ENCODE measurements at regions not wholly inside any gene's neighbourhood (a gene's known extent, or its start where the extent isn't known, plus 50 kb on each side); places are given as distances from the start of the nearest gene placed in this dataset.

DNA sequence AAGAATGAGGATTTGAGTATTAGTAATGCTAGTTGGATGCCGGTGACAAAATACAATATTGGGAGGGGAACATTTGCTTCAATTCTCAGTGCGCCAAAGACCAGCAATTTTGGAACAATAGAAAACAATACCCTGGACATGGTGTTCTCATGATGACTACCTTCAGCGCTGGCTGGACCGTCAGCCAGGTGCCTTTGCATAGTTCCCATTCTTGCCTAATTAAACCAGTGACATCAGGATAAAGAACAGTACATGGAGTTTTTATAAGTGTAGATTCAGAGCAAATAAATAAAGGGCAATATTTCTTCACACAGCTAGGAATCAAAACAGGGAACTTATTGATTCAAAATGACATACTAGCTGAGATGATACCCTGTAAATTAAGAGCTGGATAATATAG lies 404.8 kb upstream of the RORA start:
- DNase-seq (ENCODE audit: low read depth), result no peak

DNA sequence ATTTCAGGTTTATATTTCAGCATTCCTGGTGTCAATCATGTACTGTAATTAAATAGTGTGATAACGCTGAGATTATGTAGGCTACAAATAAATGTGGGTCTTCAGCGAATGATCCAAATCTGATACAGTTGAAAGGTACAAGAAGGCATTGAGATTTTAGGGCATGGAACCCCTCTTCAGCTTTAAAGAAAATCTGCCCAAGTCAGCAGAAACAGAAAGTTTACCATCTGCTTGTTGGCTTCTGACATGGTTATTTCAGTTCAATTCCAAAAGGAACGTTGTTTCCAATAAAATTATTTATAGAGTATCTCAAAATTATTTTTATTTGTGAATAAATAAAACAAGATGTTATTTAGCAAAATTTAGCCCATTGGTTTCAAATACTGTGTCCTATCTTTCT lies 400.2 kb upstream of the RORA start:
- DNase-seq (ENCODE audit: low read depth), result no peak

DNA sequence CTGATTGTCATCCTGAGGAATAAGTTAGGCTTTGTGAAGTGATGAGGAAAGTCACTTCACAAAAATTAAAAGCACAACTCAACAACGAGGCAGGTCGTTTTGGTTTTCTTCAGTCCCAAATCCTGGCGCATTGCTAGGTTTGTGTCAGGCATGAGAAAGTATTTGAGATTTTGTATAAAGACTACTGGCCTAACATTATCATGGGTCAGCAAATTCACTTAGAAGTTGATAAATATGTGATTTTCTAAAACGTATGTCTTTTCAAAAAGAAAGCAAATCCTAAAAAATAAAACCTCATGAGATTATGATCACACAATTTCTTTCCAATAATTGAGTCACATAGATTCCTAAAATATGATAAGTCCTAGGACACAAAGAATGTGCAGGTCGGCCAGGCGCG lies 395.8 kb upstream of the RORA start:
- no peak for DNase-seq (ENCODE audit: low read depth)

DNA sequence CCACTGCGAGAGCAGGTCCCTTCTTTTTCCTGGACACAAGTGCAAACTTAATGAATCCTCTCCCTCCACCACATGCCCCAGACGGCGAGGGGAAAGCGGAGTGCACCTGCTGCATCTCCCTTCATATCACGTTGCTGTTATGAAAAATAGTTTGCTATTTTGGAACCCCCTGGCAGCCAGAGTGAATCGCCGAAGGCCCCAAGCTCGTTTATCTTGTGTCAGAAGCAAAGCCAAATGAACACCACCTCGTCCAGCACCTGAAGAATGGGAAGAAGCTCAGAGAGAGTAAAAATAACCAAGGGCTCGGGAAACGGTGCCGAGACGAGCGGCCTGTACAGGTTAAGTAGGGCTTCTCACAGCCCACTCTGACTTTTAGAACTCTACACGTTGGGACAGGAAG lies 394.6 kb upstream of the RORA start:
- DNase-seq (ENCODE audit: low read depth), result no peak

DNA sequence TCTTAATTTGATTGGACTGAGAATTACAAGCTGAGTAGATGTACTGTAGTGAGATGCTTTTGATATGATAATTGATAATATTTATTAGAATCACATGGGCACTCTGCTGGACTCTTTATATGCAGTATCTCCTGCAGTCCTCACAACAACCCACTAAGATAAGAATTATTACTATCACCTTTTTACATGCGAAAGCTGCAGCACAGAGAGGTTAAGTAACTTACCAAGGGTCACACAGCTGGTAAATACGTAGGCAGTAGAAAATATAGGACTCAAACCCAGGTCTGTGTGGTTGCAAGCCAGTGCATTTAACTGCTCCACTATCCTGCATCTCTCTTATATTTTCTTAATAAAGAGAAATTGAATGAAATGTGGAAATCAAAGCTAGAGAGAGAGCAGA lies 392.8 kb upstream of the RORA start:
- no peak for DNase-seq (ENCODE audit: low read depth)

DNA sequence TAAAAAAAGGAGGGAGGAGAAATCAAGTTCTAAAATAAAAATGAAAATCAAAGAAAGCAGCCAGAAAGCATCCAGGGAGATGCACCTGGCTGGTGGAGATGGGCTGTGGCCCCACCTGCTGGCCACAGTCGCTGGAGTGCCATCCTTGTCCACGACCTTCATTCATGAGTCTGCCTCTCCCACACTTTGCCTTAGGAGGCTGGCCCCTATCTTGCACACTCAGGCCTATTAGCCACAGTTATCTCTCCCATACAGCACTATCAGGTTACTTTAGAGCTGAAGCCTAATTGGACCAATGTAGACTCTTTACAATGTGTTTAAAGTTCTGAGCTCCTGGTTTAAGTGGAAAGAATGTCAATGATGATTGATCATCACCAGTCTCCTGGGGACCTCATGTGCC lies 392.0 kb upstream of the RORA start:
- no peak for DNase-seq (ENCODE audit: low read depth)

DNA sequence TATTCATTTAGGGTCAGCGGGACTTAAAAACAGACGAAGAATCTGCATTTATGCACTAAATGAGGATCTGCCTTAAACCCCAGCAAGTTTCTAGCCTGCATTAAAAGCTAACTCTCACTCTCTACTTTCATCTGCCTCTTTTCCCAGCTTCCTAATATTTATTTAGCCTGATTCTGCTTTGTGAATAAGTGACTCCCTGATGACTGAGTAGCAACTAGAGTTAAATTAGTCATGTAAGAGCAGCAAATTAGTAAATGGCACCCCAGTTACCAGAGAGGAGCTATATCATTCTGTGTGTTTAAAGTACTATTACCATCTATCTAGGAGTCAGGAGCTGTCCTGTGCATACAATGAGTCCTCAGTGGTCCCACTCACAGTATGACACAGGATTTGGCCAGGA lies 391.0 kb upstream of the RORA start:
- no peak for DNase-seq (ENCODE audit: low read depth)

DNA sequence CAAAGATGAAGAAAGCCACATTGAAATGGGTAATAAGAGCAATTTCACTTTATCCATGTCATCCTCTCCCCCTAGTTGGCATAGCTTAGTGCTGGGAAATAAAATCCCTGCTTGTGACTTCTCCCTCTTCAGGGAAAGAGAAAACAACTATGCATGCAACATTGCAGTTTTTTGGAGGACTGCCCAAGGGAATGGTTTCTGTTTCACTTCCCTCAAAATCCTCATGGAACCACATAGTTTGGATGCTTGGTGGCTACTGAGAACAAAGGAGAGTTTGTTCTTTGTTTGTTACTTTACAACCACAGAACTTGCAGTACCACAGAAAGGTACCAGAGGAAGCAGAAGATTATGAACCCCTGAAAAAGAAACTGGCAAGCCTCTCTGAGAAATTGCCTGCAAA lies 384.6 kb upstream of the RORA start:
- no peak for DNase-seq (ENCODE audit: low read depth)

DNA sequence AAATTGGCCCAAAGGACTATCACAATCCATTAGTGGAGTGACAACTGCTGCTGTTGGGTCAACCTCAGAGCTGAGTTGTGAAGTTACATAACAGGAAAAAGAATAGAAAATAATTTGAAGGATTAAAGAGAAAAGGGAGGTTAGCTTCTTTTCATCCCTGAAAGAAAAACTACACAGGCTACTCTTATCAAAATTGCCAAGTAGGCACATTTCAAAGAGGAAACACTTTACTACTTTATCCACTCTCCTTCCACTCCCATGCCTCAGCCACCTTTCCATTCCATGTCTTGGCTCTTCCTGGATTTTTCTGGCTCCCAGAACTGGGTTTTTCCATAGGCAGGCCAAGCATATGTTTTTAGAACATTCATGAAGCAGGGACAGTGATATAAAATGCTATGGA lies 384.0 kb upstream of the RORA start:
- no peak for DNase-seq (ENCODE audit: low read depth)

DNA sequence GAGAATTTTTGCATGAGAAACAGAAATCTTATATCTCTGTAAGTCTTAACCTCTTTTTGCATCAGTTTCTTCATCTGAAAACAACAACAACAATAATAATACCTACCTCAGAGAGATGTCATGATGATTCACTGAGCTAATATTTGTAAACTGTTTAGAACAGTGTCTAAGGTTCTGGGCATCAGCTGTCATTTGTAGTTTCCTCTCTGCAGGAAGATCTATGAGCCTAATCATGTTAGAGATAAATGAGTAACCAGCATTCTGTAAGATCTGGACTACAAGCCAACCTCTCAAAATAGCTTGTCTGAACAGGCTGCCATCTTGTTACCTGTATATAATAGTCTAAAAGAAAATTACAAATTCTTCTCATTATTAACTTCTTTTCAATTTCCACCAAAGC lies 383.0 kb upstream of the RORA start:
- no peak for DNase-seq (ENCODE audit: low read depth)

DNA sequence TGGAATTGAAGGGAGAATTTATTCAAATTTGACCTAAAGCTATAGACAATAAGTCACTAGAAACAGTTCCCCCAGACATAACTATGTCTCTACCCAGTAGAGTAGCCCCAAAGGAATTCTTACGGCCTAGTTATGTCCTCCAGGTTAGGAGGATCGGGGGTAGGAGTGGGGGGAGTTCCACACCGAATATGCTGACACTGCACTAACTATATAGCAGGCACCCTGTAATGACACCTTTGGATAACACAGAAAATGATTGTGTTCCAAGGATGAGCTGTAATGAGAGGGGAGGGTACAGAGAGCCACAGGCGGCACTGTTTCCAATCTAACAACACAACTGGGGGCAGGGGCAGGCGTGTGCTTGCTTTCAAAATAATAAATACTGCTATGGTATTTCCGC lies 376.2 kb upstream of the RORA start:
- DNase-seq (ENCODE audit: low read depth), result no peak

DNA sequence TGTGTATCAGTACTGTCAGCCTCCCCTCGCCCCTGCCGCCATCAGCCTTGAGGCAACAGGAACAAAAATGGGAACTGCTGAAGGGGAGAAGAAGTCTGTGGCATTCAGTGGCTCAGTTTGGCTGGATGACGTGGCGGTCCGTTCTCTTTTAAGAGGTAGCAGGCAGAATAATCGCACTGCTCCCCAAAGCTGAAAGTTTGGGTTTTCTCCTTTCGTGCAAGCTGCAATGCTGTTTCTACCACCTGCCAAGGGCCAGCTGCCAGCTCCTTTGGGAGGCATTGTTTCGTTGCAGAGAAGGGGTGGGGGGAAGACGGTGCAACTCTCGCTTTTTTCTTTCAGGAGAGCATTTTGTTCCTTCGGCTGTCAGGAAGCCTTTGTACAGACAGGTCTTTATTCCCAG lies 369.6 kb upstream of the RORA start:
- DNase-seq (ENCODE audit: low read depth), result no peak

DNA sequence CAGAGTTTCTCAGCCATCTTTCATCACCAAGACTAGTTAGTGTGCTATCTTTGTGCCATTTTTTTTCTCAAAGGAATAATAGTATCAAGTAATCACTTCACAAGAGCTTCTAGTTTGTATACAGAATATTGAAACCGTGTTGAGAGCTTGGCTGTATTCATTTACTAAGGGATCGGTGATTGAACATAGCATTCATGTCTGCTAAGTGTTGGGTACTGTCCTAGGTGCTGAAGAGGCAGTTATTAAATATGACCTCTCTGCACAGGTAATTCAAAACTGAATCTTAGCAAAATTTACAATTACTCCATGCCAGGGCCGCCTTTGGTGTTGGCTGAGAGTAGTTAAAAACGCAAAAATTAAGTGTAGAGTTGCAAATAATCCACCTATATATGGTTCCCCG lies 355.3 kb upstream of the RORA start:
- DNase-seq (ENCODE audit: low read depth), result no peak

DNA sequence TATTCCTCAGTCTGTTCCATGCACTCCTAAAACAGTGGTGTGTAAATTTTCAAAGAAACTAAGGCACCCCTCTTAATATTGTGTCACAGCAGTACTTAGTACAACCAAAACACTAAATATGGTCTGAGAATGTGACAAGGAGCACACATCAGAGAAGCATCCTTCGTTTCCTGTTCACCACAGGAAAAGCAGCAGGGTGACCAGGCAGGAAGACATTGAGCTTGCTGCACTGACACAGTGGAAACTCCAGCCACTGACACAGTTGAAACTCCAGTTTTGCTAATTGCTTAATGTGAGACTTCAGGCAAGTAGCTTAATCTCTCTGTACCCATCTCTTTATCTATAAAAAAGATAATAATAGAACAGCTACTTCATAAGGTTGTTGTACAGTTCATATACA lies 353.0 kb upstream of the RORA start:
- no peak for DNase-seq (ENCODE audit: low read depth)

DNA sequence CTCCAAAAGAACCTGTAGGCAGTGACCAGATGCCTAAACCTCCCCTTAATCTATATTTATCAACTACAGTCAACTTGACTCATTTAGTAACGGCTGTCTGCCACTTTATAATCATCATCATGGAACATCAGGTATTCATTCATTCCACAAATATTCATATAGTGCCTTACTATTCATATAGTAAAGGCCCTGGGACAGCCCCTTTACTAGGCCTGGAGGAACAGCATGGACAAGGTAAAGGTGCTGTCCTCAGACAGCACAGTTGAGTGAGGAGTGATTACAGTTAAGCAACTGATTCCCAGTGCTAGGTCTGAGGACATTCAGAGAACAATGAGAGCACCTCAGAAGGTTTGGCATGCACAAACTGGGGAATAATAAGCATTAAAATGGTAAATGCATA lies 346.5 kb upstream of the RORA start:
- no peak for DNase-seq (ENCODE audit: low read depth)

DNA sequence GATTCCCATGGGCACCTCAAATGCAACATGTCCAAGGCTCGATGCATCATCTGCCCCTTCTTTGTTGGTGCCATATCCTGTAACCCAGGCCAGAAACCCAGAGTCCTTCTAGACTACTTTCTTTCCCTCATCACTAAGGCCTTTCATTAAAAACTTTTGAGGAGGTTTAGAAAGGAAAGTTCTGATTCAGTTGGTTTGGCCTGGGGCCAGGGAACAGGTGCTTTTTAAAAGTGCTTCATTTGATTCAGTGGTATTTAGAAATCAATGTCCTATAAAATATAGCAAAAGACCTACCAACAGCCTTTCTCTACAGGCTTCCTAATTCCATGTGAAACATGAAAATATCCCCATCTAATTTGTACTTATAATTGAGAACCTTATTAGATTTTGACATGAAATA lies 341.9 kb upstream of the RORA start:
- DNase-seq (ENCODE audit: low read depth), result no peak

DNA sequence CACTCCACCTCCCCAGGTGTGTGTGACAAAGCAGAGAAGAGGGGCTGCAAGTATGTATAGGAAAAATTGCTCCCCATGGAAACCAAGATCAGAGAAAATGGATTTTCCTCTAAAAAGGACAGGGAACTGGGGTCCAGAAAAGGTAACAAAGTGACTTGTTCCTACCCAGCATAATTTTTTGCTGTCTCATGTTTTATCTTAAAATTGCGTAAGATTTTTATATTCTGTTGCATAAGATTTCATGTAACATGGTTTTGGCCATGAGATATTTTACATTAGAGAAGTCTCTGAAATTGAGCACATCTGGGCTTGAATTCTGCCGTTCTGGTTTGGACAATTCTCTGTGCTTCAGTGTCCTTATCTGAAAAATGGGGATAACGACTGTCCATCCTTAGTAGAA lies 335.7 kb upstream of the RORA start:
- no peak for DNase-seq (ENCODE audit: low read depth)

DNA sequence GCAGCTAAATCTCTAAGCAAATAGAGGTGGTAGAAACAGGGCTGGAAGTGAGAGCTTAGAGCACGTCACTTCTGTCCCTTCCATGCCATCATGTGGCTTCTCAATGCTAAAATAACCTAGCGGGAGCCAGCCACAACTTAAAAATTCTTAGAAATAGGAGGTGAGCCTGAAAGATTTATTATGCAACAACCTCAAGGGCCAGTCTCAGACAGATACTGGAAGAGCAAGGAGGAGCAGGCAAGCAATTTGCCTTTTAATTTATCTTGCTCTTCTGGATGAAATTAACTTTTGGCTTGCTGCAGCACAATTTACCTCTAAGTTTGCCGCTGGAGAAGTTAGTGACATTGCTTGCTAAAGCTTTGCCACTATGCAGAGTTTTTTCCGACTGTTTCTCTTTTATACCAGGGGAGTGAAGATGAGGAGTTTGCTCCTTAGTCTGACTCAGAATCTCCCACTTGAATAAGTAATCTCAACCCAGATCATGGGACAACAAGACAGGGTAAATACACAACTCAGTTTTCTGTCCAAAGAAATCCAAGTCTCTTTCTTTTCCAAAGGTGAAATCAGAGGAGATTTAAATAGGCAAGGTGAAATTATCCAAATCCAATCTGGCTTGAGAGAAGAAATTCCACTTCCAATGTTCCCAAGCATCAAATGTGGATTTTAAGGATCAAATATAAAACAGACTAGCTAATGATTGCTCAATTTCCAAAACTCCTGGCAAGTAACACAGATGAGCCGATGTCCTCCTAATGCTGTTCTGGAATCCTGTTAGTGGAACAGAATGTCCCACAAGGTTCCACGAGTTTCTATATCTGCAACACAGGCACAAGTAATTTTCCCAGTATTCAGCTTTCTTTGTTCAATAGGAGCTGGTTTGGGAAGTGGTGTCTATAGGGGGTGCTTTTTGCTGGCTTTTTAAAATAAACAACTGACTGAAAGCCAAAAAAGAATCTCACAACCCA lies 329.4 kb upstream of the RORA start:
- peak; percentile 8 for DNase-seq (ENCODE audit: low read depth)

DNA sequence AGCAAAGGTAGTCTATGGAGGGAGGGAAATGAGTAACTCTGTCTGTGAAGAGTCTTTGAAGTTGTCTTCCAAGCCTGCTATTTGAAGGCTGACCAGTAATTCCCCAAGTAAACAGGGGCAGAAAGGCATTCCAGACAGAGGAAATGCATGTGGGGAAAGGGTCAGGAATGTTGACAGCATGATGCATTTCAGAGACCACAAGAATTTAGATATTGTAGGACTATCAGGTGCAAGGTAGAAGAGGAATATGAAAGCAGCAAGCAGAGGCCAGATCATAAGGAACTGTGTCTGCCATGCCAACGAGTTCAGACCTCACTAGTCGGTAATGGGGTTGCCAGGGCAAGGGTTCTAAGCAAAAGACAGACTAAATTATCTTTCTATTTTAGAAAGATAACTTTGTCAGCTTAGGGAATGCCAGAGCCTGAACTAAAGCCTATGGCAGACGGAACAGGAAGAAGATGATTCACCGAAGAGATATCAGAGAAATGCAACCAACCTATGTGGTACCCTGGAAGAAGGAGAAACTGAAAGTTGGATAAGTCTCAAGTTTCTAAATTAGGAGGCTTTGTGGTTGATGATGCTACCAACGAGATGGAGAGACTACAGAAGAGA lies 327.0 kb upstream of the RORA start:
- no peak for DNase-seq (ENCODE audit: low read depth)

DNA sequence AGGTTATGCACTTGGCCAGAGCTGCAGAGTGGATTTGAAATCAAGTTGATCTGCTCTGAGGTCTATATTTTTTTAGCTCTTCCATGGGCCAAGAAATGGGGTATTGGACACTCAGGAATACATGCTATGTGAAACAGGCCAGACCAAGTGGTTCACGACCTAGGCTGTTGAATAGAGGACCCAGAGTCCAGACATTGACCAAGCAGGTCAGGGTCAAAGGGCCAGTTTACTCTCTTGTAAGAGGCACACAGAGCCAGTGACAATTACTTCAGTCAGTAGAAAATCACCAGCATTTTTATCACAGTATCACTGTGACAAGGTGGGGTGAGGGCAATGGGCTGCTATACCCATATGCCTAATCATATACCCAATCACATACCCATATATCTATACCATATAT lies 320.6 kb upstream of the RORA start:
- no peak for DNase-seq (ENCODE audit: low read depth)

DNA sequence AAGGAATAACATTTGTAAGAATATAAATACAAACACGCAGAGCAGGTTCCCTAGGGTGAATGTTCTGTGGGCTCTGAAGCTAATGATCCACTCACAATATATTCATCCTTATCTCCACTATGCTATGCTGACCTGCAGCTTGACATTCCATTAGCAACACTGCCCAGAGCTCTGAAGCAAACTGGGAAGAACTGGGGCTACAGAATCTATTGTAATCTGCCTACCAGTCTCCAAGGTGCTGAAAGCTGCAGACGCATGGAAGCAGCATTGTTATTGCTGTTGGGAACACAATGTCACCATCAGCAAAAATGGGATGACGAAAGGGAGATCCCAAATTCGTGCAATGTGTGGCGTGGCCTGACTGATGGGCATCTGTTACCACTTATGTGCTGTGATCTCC lies 316.7 kb upstream of the RORA start:
- no peak for DNase-seq (ENCODE audit: low read depth)

DNA sequence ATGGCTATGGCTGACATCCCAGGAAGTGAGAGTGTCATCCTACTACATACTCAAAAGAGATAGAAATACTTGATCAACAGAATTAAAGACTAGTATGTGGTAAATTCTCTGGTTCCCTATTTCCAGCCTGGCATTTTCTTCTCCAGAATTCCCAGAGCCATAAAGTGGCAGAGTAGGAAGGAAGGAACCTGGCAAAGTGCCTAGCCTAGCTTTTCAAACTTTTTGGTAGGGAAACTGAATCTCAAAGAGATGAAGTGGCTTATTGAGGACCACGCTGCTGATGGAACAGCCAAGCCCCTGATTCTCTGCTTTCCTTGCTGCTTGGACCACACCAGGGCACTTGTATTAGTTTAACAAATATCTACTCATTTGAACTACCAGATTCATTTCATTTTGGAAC lies 312.4 kb upstream of the RORA start:
- no peak for DNase-seq (ENCODE audit: low read depth)

DNA sequence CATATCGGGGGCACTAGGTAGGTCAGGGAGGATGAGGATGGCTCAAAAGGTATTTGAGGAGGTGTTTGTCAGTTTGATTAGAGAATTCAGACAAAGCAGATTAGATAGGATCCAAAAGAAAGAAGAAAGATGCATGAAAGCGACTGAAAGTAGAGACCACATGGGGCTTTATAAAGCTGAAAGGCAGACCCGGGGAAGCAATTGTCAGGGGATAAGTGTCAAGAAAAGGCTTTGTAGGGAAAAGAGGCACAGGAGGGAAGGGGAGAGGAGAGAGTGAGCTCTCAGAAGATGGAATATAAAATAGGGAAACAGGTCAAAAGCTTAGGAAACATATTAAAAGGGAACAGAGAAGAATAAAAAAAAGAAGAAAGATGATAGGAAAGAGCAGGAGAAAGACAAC lies 308.2 kb upstream of the RORA start:
- DNase-seq (ENCODE audit: low read depth), result no peak

DNA sequence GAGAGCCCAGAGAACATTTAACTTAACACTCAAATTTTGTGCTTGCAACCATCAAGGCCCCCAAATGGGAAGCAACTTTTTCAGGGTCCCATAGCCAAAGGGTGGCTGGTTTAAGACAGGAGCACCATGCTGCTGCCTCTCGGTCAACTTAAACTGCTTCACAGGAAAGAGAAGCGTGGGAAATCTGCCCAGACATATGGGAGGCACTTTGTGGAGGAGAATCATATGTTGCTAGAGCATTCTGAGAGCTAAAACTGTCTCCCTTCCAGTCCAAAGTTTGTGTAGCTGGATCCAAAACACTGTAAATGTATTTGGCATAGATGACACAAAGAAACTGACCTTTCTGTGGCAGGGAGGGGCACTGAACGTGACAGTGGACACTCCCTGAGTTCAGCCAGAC lies 305.9 kb upstream of the RORA start:
- DNase-seq (ENCODE audit: low read depth), result no peak
